GM23338 (cell line): ENCODE measurements at regions not wholly inside any gene's neighbourhood (a gene's known extent, or its start where the extent isn't known, plus 50 kb on each side); places are given as distances from the start of the nearest gene placed in this dataset.

ENCODE experiments used
- ATAC-seq: fragments of 200-7000 bp; cut with Tn5 transposase; 3 replicates; pipeline ENCODE4 v1.9.1; 2020
- DNase-seq: peaks from one replicate; pipeline ENCODE4 v3.0.0-alpha.2; 2015; ENCODE audit warnings: low spot score
- H2AFZ ChIP-seq: fragments of 200-600 bp; sonication (generic); 2 replicates; pipeline ENCODE4 v1.8.0; 2016; ENCODE audit warnings: antibody characterized with exemption, mild to moderate bottlenecking, moderate library complexity
- H3F3A ChIP-seq: fragments of 200-600 bp; sonication (generic); replicated peaks from 2 replicates; pipeline ENCODE4 v1.8.0; 2017; ENCODE audit warnings: antibody characterized with exemption, mixed run types, low read depth
- H3K27ac ChIP-seq: fragments of 200-600 bp; sonication (generic); 2 replicates; pipeline ENCODE4 v1.6.1; 2016; ENCODE audit warnings: low read depth
- H3K27me3 ChIP-seq: fragments of 200-600 bp; sonication (generic); 2 replicates; pipeline ENCODE4 v1.8.0; 2016; ENCODE audit warnings: mild to moderate bottlenecking, mixed run types, moderate library complexity; ENCODE audit not compliant: insufficient read depth
- H3K36me3 ChIP-seq: fragments of 200-600 bp; sonication (generic); 2 replicates; pipeline ENCODE4 v1.8.0; 2016; ENCODE audit warnings: mild to moderate bottlenecking; ENCODE audit not compliant: insufficient read depth
- H3K4me1 ChIP-seq: fragments of 200-600 bp; sonication (generic); 2 replicates; pipeline ENCODE4 v1.8.0; 2016; ENCODE audit warnings: mild to moderate bottlenecking, moderate library complexity; ENCODE audit not compliant: insufficient read depth
- H3K4me2 ChIP-seq: fragments of 200-600 bp; sonication (generic); 2 replicates; pipeline ENCODE4 v1.7.1; 2017; ENCODE audit warnings: mixed run types
- H3K4me3 ChIP-seq: fragments of 200-600 bp; sonication (generic); 2 replicates; pipeline ENCODE4 v1.6.1; 2016; ENCODE audit warnings: mixed run types
- H3K79me2 ChIP-seq: fragments of 200-600 bp; sonication (generic); replicated peaks from 2 replicates; pipeline ENCODE4 v1.8.0; 2017; ENCODE audit warnings: mild to moderate bottlenecking; ENCODE audit not compliant: insufficient read depth
- H3K9me2 ChIP-seq: fragments of 200-600 bp; sonication (generic); 2 replicates; pipeline ENCODE4 v1.8.0; 2017; ENCODE audit not compliant: insufficient read depth
- H4K20me1 ChIP-seq: fragments of 200-600 bp; sonication (generic); replicated peaks from 2 replicates; pipeline ENCODE4 v1.8.0; 2017; ENCODE audit warnings: mild to moderate bottlenecking; ENCODE audit not compliant: insufficient read depth
- H3K27ac Mint-ChIP-seq: 2 replicates; pipeline ENCODE4 v1.8.0; 2020; ENCODE audit warnings: inconsistent platforms, mild to moderate bottlenecking, moderate library complexity, mixed read lengths
- H3K27me3 Mint-ChIP-seq: 3 replicates; pipeline ENCODE4 v1.8.0; 2022; ENCODE audit warnings: low read depth, mild to moderate bottlenecking, moderate library complexity, mixed read lengths, inconsistent platforms; ENCODE audit not compliant: insufficient read depth, poor library complexity
- H3K36me3 Mint-ChIP-seq: 3 replicates; pipeline ENCODE4 v1.8.0; 2021; ENCODE audit warnings: low read depth, mild to moderate bottlenecking, inconsistent platforms, moderate library complexity, mixed read lengths
- H3K4me1 Mint-ChIP-seq: 3 replicates; pipeline ENCODE4 v1.8.0; 2020; ENCODE audit warnings: mild to moderate bottlenecking, inconsistent platforms, mixed read lengths
- H3K4me3 Mint-ChIP-seq: 3 replicates; pipeline ENCODE4 v1.8.0; 2021; ENCODE audit warnings: moderate library complexity, mild to moderate bottlenecking, inconsistent platforms, mixed read lengths
- H3K9me3 Mint-ChIP-seq: 3 replicates; pipeline ENCODE4 v1.8.0; 2020; ENCODE audit warnings: moderate library complexity, mild to moderate bottlenecking, inconsistent platforms, mixed read lengths
- CREB1 ChIP-seq: fragments of 250-450 bp; sonication (Bioruptor Pico); IDR thresholded peaks from 2 replicates; pipeline ENCODE4 v1.5.0; 2020; ENCODE audit warnings: low read depth, mild to moderate bottlenecking, moderate library complexity
- EZH2phosphoT487 ChIP-seq: fragments of 200-600 bp; sonication (generic); IDR thresholded peaks from one replicate; pipeline ENCODE4 v1.8.1; 2018; ENCODE audit warnings: antibody characterized with exemption; ENCODE audit not compliant: unreplicated experiment
- NANOG ChIP-seq: IDR thresholded peaks from 2 replicates; pipeline ENCODE4 v1.6.1; 2016; ENCODE audit warnings: antibody characterized with exemption, borderline replicate concordance
- POLR2AphosphoS5 ChIP-seq: IDR thresholded peaks from 2 replicates; pipeline ENCODE4 v1.6.1; 2016; ENCODE audit warnings: antibody characterized with exemption, low read depth
- STAT1 ChIP-seq: IDR thresholded peaks from one replicate; pipeline ENCODE4 v1.6.1; 2016; ENCODE audit warnings: antibody characterized with exemption; ENCODE audit not compliant: unreplicated experiment
- ZNF114 ChIP-seq: fragments of 250-450 bp; sonication (Bioruptor Pico); IDR thresholded peaks from 2 replicates; pipeline ENCODE4 v1.5.0; 2020; ENCODE audit warnings: mild to moderate bottlenecking, moderate library complexity
- ZNF331 ChIP-seq: fragments of 250-450 bp; sonication (Bioruptor Pico); IDR thresholded peaks from 2 replicates; pipeline ENCODE4 v1.5.0; 2020; ENCODE audit warnings: low read depth, mild to moderate bottlenecking, moderate library complexity
- TF ChIP-seq, protein P1 (sequence below): IDR thresholded peaks from one replicate; pipeline ENCODE4 v1.6.1; 2018; ENCODE audit warnings: antibody characterized with exemption; ENCODE audit not compliant: unreplicated experiment
- TF ChIP-seq, protein P2 (sequence below): fragments of 250-450 bp; sonication (Bioruptor Pico); IDR thresholded peaks from 2 replicates; pipeline ENCODE4 v1.5.0; 2020; ENCODE audit warnings: mild to moderate bottlenecking, moderate library complexity
- TF ChIP-seq, protein P3 (sequence below): IDR thresholded peaks from 2 replicates; pipeline ENCODE4 v1.6.1; 2016; ENCODE audit warnings: antibody characterized with exemption

DNA sequence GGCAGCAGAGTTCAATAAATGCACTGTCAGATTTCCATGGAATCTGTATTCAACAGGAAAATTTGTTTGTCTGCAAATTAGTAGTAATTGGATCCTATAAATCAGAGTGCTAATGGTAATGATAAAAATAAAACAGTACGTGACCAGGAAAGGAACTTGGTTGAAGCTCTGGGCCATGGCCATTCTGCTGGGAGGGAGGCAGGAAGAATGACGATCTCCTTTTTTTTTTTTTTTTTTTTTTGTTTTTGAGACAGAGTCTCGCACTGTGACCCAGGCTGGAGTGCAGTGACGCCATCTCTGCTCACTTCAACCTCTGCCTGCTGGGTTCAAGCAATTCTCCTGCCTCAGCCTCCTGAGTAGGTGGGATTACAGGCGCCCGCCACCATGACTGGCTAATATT is 94.8 kb upstream of the SEC11C start (continued):
- TF ChIP-seq, protein P1, sequence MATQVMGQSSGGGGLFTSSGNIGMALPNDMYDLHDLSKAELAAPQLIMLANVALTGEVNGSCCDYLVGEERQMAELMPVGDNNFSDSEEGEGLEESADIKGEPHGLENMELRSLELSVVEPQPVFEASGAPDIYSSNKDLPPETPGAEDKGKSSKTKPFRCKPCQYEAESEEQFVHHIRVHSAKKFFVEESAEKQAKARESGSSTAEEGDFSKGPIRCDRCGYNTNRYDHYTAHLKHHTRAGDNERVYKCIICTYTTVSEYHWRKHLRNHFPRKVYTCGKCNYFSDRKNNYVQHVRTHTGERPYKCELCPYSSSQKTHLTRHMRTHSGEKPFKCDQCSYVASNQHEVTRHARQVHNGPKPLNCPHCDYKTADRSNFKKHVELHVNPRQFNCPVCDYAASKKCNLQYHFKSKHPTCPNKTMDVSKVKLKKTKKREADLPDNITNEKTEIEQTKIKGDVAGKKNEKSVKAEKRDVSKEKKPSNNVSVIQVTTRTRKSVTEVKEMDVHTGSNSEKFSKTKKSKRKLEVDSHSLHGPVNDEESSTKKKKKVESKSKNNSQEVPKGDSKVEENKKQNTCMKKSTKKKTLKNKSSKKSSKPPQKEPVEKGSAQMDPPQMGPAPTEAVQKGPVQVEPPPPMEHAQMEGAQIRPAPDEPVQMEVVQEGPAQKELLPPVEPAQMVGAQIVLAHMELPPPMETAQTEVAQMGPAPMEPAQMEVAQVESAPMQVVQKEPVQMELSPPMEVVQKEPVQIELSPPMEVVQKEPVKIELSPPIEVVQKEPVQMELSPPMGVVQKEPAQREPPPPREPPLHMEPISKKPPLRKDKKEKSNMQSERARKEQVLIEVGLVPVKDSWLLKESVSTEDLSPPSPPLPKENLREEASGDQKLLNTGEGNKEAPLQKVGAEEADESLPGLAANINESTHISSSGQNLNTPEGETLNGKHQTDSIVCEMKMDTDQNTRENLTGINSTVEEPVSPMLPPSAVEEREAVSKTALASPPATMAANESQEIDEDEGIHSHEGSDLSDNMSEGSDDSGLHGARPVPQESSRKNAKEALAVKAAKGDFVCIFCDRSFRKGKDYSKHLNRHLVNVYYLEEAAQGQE = no peak

DNA sequence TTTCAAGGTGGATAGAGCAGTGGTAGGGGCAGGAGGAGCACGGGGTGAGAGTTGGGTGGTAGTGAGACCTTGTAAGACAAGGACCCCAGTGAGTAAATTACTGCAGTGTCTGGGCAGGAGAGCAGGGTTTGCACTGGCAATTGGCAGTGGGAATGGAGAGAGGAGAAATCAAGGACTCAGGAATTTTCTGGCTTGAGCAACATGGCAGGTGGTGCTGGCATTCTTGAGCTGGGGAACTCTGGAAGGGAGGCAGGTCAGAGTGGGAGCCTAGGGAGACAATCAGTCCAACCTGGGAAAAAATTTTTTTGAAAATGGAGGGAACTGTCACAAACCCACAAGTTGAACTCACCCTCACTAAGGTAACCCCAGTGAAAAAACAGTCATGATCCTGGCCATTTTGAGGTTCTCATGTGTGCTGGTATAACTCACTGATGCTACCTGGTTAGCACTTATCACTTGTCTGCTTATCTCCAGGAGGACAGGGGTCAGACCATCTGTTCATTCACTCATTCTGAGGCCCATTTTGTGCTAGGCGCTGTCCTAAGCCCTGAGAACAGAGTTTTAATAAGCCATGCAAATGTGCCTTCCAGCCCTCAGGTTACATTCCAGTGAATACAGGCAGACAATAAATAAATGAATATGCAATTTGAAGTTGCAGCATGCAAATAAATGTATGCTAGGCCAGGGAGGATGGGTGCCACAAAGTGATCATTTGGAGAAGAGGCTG is 92.2 kb upstream of the SEC11C start:
- no peaks in the 10 kb centered on the region for H3K79me2 ChIP-seq
- DNase-seq (no peak), ATAC-seq (no peak)
- no peak overlapping the region for H3K4me3 ChIP-seq
- Mint-ChIP-seq H3K4me3 (no peak overlapping the region), H3K36me3 (no peaks in the 10 kb centered on the region), H3K27me3 (peaks cover 7% of the 10 kb centered on the region), H3K4me1 (peaks cover 31% of the 10 kb centered on the region), H3K9me3 (no peaks in the 10 kb centered on the region), H3K27ac (no peak overlapping the region)
- H2AFZ ChIP-seq = peak overlapping the region; percentile 69; the same call in 1 of the 2 replicates
- H3K36me3 ChIP-seq = no peaks in the 10 kb centered on the region
- H3K4me2 ChIP-seq = no peak overlapping the region
- no peak overlapping the region for H3K27ac ChIP-seq
- no peaks in the 10 kb centered on the region for H3K27me3 ChIP-seq
- H3F3A ChIP-seq = no peaks in the 10 kb centered on the region
- no peaks in the 10 kb centered on the region for H3K9me2 ChIP-seq
- peaks cover 27% of the 10 kb centered on the region for H3K4me1 ChIP-seq
- H4K20me1 ChIP-seq = no peaks in the 10 kb centered on the region
- no peak for TF ChIP-seq ZNF114 (CRISPR knock-in tag)
- no peak for TF ChIP-seq STAT1
- TF ChIP-seq POLR2AphosphoS5 = no peak
- TF ChIP-seq ZNF331 = no peak
- TF ChIP-seq, protein P2, sequence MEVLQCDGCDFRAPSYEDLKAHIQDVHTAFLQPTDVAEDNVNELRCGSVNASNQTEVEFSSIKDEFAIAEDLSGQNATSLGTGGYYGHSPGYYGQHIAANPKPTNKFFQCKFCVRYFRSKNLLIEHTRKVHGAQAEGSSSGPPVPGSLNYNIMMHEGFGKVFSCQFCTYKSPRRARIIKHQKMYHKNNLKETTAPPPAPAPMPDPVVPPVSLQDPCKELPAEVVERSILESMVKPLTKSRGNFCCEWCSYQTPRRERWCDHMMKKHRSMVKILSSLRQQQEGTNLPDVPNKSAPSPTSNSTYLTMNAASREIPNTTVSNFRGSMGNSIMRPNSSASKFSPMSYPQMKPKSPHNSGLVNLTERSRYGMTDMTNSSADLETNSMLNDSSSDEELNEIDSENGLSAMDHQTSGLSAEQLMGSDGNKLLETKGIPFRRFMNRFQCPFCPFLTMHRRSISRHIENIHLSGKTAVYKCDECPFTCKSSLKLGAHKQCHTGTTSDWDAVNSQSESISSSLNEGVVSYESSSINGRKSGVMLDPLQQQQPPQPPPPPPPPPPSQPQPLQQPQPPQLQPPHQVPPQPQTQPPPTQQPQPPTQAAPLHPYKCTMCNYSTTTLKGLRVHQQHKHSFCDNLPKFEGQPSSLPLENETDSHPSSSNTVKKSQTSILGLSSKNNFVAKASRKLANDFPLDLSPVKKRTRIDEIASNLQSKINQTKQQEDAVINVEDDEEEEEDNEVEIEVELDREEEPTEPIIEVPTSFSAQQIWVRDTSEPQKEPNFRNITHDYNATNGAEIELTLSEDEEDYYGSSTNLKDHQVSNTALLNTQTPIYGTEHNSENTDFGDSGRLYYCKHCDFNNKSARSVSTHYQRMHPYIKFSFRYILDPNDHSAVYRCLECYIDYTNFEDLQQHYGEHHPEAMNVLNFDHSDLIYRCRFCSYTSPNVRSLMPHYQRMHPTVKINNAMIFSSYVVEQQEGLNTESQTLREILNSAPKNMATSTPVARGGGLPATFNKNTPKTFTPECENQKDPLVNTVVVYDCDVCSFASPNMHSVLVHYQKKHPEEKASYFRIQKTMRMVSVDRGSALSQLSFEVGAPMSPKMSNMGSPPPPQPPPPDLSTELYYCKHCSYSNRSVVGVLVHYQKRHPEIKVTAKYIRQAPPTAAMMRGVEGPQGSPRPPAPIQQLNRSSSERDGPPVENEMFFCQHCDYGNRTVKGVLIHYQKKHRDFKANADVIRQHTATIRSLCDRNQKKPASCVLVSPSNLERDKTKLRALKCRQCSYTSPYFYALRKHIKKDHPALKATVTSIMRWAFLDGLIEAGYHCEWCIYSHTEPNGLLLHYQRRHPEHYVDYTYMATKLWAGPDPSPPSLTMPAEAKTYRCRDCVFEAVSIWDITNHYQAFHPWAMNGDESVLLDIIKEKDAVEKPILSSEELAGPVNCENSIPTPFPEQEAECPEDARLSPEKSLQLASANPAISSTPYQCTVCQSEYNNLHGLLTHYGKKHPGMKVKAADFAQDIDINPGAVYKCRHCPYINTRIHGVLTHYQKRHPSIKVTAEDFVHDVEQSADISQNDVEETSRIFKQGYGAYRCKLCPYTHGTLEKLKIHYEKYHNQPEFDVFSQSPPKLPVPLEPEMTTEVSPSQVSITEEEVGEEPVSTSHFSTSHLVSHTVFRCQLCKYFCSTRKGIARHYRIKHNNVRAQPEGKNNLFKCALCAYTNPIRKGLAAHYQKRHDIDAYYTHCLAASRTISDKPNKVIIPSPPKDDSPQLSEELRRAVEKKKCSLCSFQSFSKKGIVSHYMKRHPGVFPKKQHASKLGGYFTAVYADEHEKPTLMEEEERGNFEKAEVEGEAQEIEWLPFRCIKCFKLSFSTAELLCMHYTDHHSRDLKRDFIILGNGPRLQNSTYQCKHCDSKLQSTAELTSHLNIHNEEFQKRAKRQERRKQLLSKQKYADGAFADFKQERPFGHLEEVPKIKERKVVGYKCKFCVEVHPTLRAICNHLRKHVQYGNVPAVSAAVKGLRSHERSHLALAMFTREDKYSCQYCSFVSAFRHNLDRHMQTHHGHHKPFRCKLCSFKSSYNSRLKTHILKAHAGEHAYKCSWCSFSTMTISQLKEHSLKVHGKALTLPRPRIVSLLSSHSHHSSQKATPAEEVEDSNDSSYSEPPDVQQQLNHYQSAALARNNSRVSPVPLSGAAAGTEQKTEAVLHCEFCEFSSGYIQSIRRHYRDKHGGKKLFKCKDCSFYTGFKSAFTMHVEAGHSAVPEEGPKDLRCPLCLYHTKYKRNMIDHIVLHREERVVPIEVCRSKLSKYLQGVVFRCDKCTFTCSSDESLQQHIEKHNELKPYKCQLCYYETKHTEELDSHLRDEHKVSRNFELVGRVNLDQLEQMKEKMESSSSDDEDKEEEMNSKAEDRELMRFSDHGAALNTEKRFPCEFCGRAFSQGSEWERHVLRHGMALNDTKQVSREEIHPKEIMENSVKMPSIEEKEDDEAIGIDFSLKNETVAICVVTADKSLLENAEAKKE = no peak
- no peak for TF ChIP-seq CREB1 (CRISPR knock-in tag)
- TF ChIP-seq NANOG = no peak
- TF ChIP-seq EZH2phosphoT487 = no peak
- TF ChIP-seq, protein P3, sequence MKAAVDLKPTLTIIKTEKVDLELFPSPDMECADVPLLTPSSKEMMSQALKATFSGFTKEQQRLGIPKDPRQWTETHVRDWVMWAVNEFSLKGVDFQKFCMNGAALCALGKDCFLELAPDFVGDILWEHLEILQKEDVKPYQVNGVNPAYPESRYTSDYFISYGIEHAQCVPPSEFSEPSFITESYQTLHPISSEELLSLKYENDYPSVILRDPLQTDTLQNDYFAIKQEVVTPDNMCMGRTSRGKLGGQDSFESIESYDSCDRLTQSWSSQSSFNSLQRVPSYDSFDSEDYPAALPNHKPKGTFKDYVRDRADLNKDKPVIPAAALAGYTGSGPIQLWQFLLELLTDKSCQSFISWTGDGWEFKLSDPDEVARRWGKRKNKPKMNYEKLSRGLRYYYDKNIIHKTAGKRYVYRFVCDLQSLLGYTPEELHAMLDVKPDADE = no peak
- TF ChIP-seq, protein P1 = no peak
